Stimulated activated naive CD4-positive, alpha-beta T cell treated with Interleukin-2 at 50 U/mL for 16 hours (primary cell): ENCODE measurements at regions not wholly inside any gene's neighbourhood (a gene's known extent, or its start where the extent isn't known, plus 50 kb on each side); places are given as distances from the start of the nearest gene placed in this dataset.

Experiments
- DNase-seq: peaks from one replicate; lab custom pipeline; 2025; lab: John Stamatoyannopoulos, UW

DNA sequence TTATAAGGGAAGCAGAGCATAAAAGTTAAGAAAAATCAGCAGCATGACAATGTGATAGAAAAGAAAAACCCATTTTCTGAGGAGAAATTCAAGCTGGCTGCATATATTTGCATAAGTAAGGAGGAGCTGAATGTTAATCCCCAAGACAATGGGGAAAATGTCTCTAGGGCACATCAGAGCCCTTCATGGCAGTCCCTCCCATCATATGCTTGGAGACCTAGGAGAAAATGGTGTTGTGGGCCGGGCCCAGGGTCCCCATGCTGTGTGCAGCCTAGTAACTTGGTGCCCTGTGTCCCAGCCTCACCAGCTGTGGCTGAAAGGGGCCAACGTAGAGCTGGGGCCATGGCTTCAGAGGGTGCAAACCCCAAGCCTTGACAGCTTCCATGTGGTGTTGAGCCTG lies 100.6 kb upstream of the PLPPR4 start:
- no peak for DNase-seq

DNA sequence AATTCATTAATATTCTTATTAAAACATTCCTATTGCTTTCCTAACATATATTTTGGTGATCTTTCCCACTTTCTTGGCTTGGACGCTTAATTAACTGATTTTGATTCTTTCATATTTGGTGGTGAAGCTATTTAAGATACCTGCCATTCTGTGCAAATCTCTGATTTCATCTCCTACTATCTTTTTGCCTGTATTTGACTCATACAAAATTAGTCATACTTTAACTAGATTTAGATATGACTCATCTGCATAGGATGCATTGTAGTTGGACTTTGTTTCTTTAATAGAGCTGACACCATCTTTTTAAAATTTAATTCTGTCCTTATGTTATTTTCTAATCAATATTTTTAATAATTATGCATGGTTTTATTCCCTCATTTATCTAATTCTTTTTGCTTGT lies 93.8 kb upstream of the PLPPR4 start:
- DNase-seq = no peak

DNA sequence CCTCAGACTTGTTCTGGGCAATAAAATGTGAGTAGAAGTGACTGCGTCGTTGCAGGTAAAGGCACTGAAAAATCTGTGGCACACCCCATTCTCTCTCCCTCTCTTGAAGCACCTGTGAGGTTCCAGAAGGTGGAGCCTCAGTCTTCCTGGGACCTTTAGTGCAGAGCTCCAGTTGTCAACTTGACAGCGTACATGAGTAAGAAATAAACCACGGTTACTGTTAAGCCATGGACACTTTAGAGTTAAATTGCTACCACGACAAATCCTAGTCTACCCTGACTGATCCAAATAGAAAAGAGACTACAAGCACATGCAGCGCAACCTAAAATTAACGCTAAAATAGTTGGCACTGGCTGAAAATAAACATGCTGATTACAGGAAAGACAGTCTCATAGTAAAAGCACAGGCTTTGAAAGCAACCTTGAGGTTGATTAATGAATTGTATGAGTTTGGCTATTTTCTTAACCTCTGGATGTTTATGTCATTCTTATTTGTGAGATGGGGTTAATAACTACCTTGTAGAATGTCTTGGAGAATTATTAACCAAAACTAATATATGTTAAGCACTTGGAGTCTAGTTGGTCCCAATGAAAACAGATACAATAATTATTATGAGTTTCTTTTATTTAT lies 93.0 kb upstream of the PLPPR4 start:
- DNase-seq = no peak

DNA sequence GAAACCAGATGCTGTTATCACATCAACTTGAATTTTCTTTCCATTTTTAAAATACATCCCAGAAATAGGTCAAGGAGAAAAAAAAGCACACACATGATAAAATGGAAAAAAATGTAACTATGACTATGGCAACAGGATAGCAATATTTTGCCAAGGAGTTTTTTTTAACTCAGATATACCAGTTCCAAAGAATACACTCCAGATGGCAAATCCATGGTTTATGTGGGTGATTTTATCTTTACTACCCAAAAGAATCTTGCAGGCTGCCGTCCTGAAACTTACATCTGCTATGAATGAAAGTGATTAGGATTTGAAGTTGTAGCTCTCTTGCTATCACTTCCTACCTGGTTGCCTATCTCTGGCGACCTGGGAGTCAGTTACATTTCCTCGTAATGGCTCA lies 91.0 kb upstream of the PLPPR4 start:
- no peak for DNase-seq

DNA sequence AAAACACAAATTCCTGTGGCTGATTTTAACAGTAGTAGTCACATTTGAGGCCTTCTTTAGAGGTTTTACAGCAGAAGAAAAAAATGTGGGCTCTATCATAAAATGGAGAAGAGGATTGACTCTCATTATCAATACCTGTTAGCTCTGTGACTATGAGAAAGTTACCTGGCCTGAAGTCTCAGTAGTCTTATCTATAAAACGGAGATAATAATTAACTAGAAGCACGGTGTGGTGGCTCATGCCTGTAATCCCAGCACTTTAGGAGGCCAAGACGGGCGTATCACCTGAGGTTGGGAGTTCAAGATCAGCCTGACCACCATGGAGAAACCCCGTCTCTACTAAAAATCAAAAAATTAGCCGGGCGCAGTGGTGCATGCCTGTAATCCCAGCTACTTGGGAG lies 90.4 kb upstream of the PLPPR4 start:
- no peak for DNase-seq

DNA sequence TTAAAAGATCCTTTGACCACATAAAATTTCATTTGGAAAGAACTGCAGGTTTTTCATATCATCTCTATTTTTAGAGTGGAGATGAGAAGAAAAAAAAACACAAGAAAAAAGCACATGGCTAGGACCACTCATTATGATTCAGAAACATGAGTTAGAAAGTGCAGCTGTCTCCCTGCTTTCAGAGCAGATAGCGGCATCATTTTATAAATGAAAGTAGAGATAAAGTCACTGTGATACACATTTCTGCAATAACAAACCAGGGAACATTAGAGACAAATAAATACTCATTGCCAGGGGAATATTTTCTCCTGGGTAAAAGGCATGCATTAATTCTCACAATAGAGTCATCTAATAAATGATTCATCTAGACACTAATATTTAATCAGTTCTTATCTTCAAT lies 87.5 kb upstream of the PLPPR4 start:
- DNase-seq = no peak

DNA sequence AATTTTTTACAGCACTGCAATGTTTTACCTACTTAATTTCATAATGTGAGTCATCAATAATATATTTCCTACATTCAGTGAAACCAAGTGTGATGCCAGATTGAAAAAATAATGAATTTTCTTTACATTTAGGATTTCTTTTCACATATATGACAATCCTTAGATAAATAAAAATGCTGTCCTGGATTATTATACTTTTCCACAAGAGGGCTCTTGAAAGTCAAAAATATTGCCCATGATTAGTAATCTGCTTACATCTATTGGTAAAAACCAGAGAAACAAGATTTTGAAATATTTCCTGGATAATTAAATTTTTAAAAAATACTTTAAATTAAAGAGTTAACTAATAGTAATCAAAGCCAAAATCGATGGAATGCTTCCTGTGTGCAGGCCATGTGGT lies 86.8 kb upstream of the PLPPR4 start:
- no peak for DNase-seq

DNA sequence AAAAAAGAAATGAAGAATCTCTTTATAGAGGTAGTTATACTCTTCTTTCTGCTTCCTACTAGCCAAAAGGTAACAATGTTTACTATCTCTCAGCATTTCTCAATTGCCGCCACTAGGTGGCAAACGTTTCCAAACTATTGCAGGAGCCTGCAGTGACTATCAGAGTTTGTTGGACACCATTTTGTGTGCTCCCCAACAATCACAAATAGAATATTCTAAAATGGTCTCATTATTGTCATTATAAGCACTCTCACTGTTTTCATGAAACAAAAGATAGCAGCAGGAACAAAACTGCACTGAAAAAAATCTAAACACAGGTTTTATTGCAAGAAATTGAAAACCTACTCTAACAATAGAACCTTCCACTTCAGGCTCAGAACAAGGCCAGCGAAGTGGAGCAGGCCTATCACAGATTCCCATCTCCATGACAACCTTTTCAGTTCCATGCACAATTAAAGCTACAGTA lies 83.9 kb upstream of the PLPPR4 start:
- DNase-seq = peak; percentile 43

DNA sequence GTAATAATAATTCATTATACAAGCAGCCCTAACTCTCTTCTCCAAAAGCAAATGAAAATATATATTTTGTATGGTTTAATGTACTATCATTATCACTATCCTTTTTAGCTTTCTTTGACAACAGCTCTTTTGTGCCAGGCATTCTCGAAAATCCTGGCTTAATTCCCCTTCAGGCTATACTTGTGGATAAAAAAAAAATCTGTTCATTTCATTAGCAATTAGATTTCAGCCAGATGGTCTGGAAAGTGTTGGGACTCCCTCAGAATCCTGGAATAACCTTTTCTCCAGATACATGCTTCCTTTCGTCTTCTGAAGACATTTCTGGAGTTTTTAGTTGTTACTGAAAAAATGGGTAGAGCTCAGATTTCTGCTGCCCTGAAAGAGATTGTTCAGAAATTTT lies 83.4 kb upstream of the PLPPR4 start:
- no peak for DNase-seq

DNA sequence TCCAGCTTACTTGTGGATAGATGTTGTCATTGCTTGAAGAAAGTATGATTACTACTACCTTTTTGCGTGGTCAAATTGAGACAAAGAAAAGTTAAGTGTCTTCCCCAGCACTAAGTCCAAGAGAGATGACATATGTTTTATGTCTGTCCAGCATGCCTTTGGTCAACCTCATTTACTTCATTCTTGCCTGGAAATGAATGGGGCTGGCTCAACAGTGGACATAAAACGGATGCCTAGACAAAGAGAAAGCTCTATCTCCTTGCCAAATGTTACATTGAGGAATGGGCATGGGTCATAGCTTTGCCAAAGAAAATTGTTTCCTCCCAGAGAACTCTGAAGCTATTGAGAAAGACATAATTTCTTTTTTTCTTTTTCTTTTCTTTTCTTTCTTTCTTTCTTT lies 82.4 kb upstream of the PLPPR4 start:
- DNase-seq = no peak

DNA sequence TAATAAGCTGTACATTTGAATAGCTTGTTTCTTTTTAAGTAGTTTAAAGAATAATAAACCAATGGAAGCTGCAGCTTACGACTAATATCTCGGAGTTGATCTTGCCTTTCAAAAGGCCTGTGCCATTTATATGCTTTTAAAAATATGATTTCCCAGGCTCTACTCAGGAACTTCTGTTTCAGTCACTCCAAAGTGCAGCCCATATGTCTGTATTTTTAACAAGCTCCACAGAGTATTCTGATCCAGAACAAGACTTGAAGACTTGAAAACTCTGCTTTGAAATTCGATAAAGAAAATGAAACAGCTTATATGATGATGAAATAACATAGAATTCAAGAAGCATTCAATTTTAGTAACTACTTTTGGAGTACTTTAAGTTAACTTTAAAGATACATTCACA lies 79.1 kb upstream of the PLPPR4 start:
- no peak for DNase-seq

DNA sequence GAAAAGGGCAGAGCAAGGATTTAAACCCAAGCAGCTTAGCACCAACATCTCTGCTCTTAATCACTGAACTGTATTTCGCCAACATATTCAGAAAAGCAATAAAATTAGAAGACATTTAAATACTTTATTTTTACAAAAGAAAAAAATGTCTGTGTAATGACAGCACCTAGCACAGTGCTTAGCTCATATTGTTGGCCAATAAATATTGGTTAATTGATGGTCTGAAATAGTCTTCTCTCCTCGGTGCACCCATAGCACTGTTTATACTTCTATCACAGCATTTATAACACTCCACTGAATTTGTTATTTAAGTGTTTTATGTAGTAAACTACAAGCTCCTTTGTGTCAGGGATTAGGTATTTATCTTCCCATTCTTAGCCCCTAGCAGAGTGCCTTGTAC lies 70.9 kb upstream of the PLPPR4 start:
- no peak for DNase-seq

DNA sequence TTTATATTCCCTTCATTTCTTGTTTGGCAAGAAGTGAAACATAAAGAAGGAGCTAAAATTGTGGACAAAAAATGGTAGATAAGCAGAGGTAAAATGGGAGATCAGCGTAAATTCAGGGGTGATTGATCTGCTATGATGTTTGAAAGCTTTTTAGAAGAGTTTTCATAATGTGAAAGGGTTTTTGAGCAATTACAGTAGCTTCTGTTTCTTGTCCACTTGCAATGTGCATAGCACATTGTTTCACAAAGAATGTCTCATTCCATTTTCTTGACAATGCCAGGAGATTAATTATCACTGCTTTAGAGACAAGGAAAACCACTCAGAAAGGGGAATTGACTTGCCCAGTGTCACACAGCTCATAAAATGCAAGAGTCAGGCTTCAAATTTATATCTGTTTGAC lies 65.9 kb upstream of the PLPPR4 start:
- DNase-seq = no peak

DNA sequence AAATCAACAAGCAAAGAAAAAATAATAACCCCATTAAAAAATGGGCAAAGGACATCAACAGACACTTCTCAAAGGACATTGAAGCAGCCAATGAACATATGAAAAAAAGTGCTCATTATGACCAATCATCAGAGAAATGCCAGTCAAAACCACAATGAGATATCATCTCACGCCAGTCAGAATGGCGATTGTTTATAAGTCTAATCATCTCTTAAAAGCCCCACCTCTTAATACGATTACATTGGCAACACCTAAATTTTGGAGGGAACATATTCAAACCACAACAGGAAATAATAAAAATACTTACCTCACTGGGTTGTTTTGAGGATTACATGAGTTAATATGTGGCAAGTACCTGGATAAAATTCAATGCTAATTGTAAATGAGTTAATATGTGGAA lies 57.1 kb upstream of the PLPPR4 start:
- DNase-seq = no peak
